GM12878 (cell line): ENCODE measurements at regions not wholly inside any gene's neighbourhood (a gene's known extent, or its start where the extent isn't known, plus 50 kb on each side); places are given as distances from the start of the nearest gene placed in this dataset.
A peak's percentile ranks its signal among the peaks of the same experiment; 100 is the strongest.

Source experiments
- ATF7 ChIP-seq: fragments of 450-650 bp; IDR thresholded peaks from 2 replicates; pipeline ENCODE4 v1.6.1; 2016; ENCODE audit warnings: low read depth, mild to moderate bottlenecking
- BHLHE40 ChIP-seq, 2 experiments: fragments of 450-650 bp in 1 of 2; IDR thresholded peaks; 2 replicates each; pipeline ENCODE4 v1.6.1; 2011 to 2017; ENCODE audit warnings: low read depth in 2 of 2, borderline replicate concordance in 1 of 2, improper control_type of control experiment in 1 of 2, low read length in 1 of 2, mild to moderate bottlenecking in 1 of 2
- CBX5 ChIP-seq: sonication (generic); IDR thresholded peaks from 2 replicates; pipeline ENCODE4 v1.6.1; 2016; ENCODE audit warnings: low read depth, moderate library complexity, mild to moderate bottlenecking, inconsistent platforms
- DPF2 ChIP-seq: fragments of 450-650 bp; IDR thresholded peaks from 2 replicates; pipeline ENCODE4 v1.6.1; 2017; ENCODE audit warnings: mild to moderate bottlenecking
- ETV6 ChIP-seq, 2 experiments: fragments of 450-650 bp in 1 of 2; IDR thresholded peaks in 1 of 2; conservative IDR thresholded peaks in 1 of 2; 2 replicates each; pipeline ENCODE4 v1.6.1; 2014; ENCODE audit warnings: antibody characterized with exemption in 1 of 2, borderline replicate concordance in 1 of 2, low read depth in 1 of 2, mild to moderate bottlenecking in 1 of 2, moderate library complexity in 1 of 2
- FOXM1 ChIP-seq: IDR thresholded peaks from 2 replicates; pipeline ENCODE4 v1.6.1; 2012; ENCODE audit warnings: low read depth, mild to moderate bottlenecking, inconsistent platforms, low read length, moderate library complexity
- GATAD2B ChIP-seq: fragments of 450-650 bp; conservative IDR thresholded peaks from 2 replicates; pipeline ENCODE4 v1.6.1; 2017; ENCODE audit warnings: low read depth, mild to moderate bottlenecking, moderate library complexity
- HCFC1 ChIP-seq: fragments of 150-350 bp; IDR thresholded peaks from 2 replicates; pipeline ENCODE4 v1.6.1; 2014; ENCODE audit warnings: low read length
- IKZF1 ChIP-seq: fragments of 450-650 bp; conservative IDR thresholded peaks from 2 replicates; pipeline ENCODE4 v1.6.1; 2017; ENCODE audit warnings: antibody characterized with exemption, mild to moderate bottlenecking
- IKZF2 ChIP-seq, 2 experiments: fragments of 450-650 bp; IDR thresholded peaks; 2 replicates each; pipeline ENCODE4 v1.6.1; 2017; ENCODE audit warnings: mild to moderate bottlenecking in 2 of 2, moderate library complexity in 2 of 2
- NR2C2 ChIP-seq: IDR thresholded peaks from 2 replicates; pipeline ENCODE4 v1.6.1; 2011; ENCODE audit warnings: borderline replicate concordance, low read depth; ENCODE audit not compliant: control insufficient read depth, insufficient read length
- PAX5 ChIP-seq: IDR thresholded peaks from 2 replicates; pipeline ENCODE4 v1.6.1; 2011; ENCODE audit warnings: low read depth, low read length, borderline replicate concordance
- POLR2A ChIP-seq: IDR thresholded peaks from 2 replicates; pipeline ENCODE4 v1.6.1; 2011; ENCODE audit warnings: low read depth, mild to moderate bottlenecking, low read length
- POLR2AphosphoS5 ChIP-seq: IDR thresholded peaks from 2 replicates; pipeline ENCODE4 v1.6.1; 2011; ENCODE audit warnings: mild to moderate bottlenecking, low read length, inconsistent platforms
- RAD51 ChIP-seq: fragments of 450-650 bp; IDR thresholded peaks from 2 replicates; pipeline ENCODE4 v1.6.1; 2016; ENCODE audit warnings: moderate library complexity, mild to moderate bottlenecking, inconsistent platforms
- SUZ12 ChIP-seq: fragments of 200-600 bp; sonication (generic); IDR thresholded peaks from one replicate; pipeline ENCODE4 v1.6.1; 2018; ENCODE audit warnings: antibody characterized with exemption, mild to moderate bottlenecking; ENCODE audit not compliant: unreplicated experiment
- TAF1 ChIP-seq: IDR thresholded peaks from 2 replicates; pipeline ENCODE4 v1.6.1; 2011; ENCODE audit warnings: mild to moderate bottlenecking, low read depth, low read length, borderline replicate concordance
- TCF12 ChIP-seq: IDR thresholded peaks from 2 replicates; pipeline ENCODE4 v1.6.1; 2011; ENCODE audit warnings: low read depth, mild to moderate bottlenecking, low read length
- ZNF217 ChIP-seq: fragments of 450-650 bp; IDR thresholded peaks from 2 replicates; pipeline ENCODE4 v1.6.1; 2017; ENCODE audit warnings: antibody characterized with exemption, mild to moderate bottlenecking
- ZNF622 ChIP-seq: fragments of 450-650 bp; IDR thresholded peaks from 2 replicates; pipeline ENCODE4 v1.6.1; 2017; ENCODE audit warnings: mild to moderate bottlenecking, inconsistent platforms
- ZZZ3 ChIP-seq: IDR thresholded peaks from 2 replicates; pipeline ENCODE4 v1.6.1; 2011; ENCODE audit warnings: low read depth; ENCODE audit not compliant: control insufficient read depth, insufficient read length
- TF ChIP-seq, protein P1 (sequence below): IDR thresholded peaks from 2 replicates; pipeline ENCODE4 v1.6.1; 2011; ENCODE audit warnings: borderline replicate concordance, low read depth, mild to moderate bottlenecking, moderate library complexity, low read length; ENCODE audit not compliant: insufficient read depth, poor library complexity, severe bottlenecking
- TF ChIP-seq, protein P2 (sequence below): fragments of 450-650 bp; formaldehyde crosslinking; IDR thresholded peaks from 2 replicates; pipeline ENCODE4 v1.4.0; 2022; ENCODE audit warnings: mild to moderate bottlenecking, moderate library complexity
- TF ChIP-seq, protein P3 (sequence below): IDR thresholded peaks from 2 replicates; pipeline ENCODE4 v1.6.1; 2011; ENCODE audit warnings: borderline replicate concordance, low read depth, mild to moderate bottlenecking, moderate library complexity, mixed read lengths, low read length; ENCODE audit not compliant: insufficient read depth; ENCODE audit errors: extremely low read length
- TF ChIP-seq, protein P4 (sequence below): fragments of 450-650 bp; IDR thresholded peaks from 2 replicates; pipeline ENCODE4 v1.6.1; 2014; ENCODE audit warnings: mild to moderate bottlenecking

DNA sequence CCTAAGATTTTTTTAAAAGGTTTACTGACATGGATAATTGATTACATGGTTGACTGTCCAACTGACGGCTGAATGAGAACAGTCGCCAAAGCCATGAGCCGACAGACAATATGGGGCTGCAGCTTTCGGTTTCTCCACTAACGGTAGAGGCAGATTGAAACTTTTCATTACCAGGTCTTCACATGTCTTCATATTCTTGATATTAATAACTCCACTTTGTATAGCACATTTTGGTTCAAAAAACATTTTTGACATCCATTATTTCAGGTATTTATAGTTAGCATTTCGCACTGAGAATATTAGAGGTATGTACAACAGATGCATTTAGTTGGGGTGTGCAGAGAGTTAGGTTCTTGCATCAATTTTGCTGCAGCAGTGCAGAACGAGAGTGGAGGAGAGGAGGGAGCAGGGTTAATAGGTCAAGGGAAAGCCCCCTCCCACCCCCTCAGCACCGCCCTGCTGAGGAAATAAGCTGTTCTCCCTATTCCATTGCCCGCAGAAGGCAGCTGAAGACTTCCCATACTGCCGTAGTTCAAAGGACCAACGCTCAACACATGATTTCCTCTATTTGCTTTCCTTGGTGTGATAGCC is 73.6 kb upstream of the ADTRP start (continued):
- TF ChIP-seq, protein P1, sequence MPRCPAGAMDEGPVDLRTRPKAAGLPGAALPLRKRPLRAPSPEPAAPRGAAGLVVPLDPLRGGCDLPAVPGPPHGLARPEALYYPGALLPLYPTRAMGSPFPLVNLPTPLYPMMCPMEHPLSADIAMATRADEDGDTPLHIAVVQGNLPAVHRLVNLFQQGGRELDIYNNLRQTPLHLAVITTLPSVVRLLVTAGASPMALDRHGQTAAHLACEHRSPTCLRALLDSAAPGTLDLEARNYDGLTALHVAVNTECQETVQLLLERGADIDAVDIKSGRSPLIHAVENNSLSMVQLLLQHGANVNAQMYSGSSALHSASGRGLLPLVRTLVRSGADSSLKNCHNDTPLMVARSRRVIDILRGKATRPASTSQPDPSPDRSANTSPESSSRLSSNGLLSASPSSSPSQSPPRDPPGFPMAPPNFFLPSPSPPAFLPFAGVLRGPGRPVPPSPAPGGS, result peak; percentile 87
- TF ChIP-seq, protein P2, sequence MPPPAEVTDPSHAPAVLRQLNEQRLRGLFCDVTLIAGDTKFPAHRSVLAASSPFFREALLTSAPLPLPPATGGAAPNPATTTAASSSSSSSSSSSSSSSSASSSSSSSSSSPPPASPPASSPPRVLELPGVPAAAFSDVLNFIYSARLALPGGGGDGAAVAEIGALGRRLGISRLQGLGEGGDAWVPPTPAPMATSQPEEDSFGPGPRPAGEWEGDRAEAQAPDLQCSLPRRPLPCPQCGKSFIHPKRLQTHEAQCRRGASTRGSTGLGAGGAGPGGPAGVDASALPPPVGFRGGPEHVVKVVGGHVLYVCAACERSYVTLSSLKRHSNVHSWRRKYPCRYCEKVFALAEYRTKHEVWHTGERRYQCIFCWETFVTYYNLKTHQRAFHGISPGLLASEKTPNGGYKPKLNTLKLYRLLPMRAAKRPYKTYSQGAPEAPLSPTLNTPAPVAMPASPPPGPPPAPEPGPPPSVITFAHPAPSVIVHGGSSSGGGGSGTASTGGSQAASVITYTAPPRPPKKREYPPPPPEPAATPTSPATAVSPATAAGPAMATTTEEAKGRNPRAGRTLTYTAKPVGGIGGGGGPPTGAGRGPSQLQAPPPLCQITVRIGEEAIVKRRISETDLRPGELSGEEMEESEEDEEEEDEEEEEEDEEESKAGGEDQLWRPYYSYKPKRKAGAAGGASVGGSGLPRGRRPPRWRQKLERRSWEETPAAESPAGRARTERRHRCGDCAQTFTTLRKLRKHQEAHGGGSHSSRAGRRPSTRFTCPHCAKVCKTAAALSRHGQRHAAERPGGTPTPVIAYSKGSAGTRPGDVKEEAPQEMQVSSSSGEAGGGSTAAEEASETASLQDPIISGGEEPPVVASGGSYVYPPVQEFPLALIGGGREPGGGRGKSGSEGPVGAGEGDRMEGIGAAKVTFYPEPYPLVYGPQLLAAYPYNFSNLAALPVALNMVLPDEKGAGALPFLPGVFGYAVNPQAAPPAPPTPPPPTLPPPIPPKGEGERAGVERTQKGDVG (CRISPR knock-in tag), result no peak
- no peak for TF ChIP-seq ATF7
- TF ChIP-seq ETV6 (conservative IDR thresholded peaks at IDR 0.05 in 1 of 2, IDR thresholded peaks at IDR 0.05 in 1 of 2; ENCODE audit: borderline replicate concordance in 1 of 2, low read depth in 1 of 2), result peak in 1 of 2 experiments; percentile 68; a peak in 2 of 4 replicates
- no peak for TF ChIP-seq HCFC1
- TF ChIP-seq BHLHE40 (IDR thresholded peaks at IDR 0.05; ENCODE audit: borderline replicate concordance in 1 of 2, low read depth in 2 of 2, low read length in 1 of 2), result no peak
- TF ChIP-seq, protein P3, sequence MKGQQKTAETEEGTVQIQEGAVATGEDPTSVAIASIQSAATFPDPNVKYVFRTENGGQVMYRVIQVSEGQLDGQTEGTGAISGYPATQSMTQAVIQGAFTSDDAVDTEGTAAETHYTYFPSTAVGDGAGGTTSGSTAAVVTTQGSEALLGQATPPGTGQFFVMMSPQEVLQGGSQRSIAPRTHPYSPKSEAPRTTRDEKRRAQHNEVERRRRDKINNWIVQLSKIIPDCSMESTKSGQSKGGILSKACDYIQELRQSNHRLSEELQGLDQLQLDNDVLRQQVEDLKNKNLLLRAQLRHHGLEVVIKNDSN, result no peak
- TF ChIP-seq SUZ12, result no peak
- TF ChIP-seq GATAD2B, result no peak
- peak; percentile 54; the same call in 1 of the 2 replicates for TF ChIP-seq TAF1
- no peak for TF ChIP-seq POLR2AphosphoS5
- TF ChIP-seq RAD51, result no peak
- no peak for TF ChIP-seq IKZF1
- peak; percentile 93; the same call in 1 of the 2 replicates for TF ChIP-seq FOXM1
- TF ChIP-seq DPF2, result no peak
- TF ChIP-seq TCF12, result 0 out of 2 replicates have a peak, but pooled peaks have one; percentile 26
- TF ChIP-seq ZNF622, result no peak
- TF ChIP-seq, protein P4, sequence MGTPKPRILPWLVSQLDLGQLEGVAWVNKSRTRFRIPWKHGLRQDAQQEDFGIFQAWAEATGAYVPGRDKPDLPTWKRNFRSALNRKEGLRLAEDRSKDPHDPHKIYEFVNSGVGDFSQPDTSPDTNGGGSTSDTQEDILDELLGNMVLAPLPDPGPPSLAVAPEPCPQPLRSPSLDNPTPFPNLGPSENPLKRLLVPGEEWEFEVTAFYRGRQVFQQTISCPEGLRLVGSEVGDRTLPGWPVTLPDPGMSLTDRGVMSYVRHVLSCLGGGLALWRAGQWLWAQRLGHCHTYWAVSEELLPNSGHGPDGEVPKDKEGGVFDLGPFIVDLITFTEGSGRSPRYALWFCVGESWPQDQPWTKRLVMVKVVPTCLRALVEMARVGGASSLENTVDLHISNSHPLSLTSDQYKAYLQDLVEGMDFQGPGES, result no peak
- no peak for TF ChIP-seq POLR2A
- TF ChIP-seq PAX5, result no peak
- TF ChIP-seq ZNF217, result no peak
- no peak for TF ChIP-seq ZZZ3
- no peak for TF ChIP-seq NR2C2
- TF ChIP-seq IKZF2 (IDR thresholded peaks at IDR 0.05), result no peak
- 0 out of 2 replicates have a peak, but pooled peaks have one; percentile 92 for TF ChIP-seq CBX5
